GM23338 (cell line): ENCODE measurements at regions not wholly inside any gene's neighbourhood (a gene's known extent, or its start where the extent isn't known, plus 50 kb on each side); places are given as distances from the start of the nearest gene placed in this dataset.
"Not testable (repeated sequence)": the region's sequence is repeated elsewhere in the genome, so short reads cannot be mapped to it uniquely, and the experiment has no call there.

ENCODE experiments used
- ATAC-seq: fragments of 200-7000 bp; cut with Tn5 transposase; 3 replicates; pipeline ENCODE4 v1.9.1; 2020
- DNase-seq: peaks from one replicate; pipeline ENCODE4 v3.0.0-alpha.2; 2015; ENCODE audit warnings: low spot score
- H2AFZ ChIP-seq: fragments of 200-600 bp; sonication (generic); 2 replicates; pipeline ENCODE4 v1.8.0; 2016; ENCODE audit warnings: antibody characterized with exemption, mild to moderate bottlenecking, moderate library complexity
- H3F3A ChIP-seq: fragments of 200-600 bp; sonication (generic); replicated peaks from 2 replicates; pipeline ENCODE4 v1.8.0; 2017; ENCODE audit warnings: antibody characterized with exemption, mixed run types, low read depth
- H3K27ac ChIP-seq: fragments of 200-600 bp; sonication (generic); 2 replicates; pipeline ENCODE4 v1.6.1; 2016; ENCODE audit warnings: low read depth
- H3K27me3 ChIP-seq: fragments of 200-600 bp; sonication (generic); 2 replicates; pipeline ENCODE4 v1.8.0; 2016; ENCODE audit warnings: mild to moderate bottlenecking, mixed run types, moderate library complexity; ENCODE audit not compliant: insufficient read depth
- H3K36me3 ChIP-seq: fragments of 200-600 bp; sonication (generic); 2 replicates; pipeline ENCODE4 v1.8.0; 2016; ENCODE audit warnings: mild to moderate bottlenecking; ENCODE audit not compliant: insufficient read depth
- H3K4me1 ChIP-seq: fragments of 200-600 bp; sonication (generic); 2 replicates; pipeline ENCODE4 v1.8.0; 2016; ENCODE audit warnings: mild to moderate bottlenecking, moderate library complexity; ENCODE audit not compliant: insufficient read depth
- H3K4me2 ChIP-seq: fragments of 200-600 bp; sonication (generic); 2 replicates; pipeline ENCODE4 v1.7.1; 2017; ENCODE audit warnings: mixed run types
- H3K4me3 ChIP-seq: fragments of 200-600 bp; sonication (generic); 2 replicates; pipeline ENCODE4 v1.6.1; 2016; ENCODE audit warnings: mixed run types
- H3K79me2 ChIP-seq: fragments of 200-600 bp; sonication (generic); replicated peaks from 2 replicates; pipeline ENCODE4 v1.8.0; 2017; ENCODE audit warnings: mild to moderate bottlenecking; ENCODE audit not compliant: insufficient read depth
- H3K9me2 ChIP-seq: fragments of 200-600 bp; sonication (generic); 2 replicates; pipeline ENCODE4 v1.8.0; 2017; ENCODE audit not compliant: insufficient read depth
- H4K20me1 ChIP-seq: fragments of 200-600 bp; sonication (generic); replicated peaks from 2 replicates; pipeline ENCODE4 v1.8.0; 2017; ENCODE audit warnings: mild to moderate bottlenecking; ENCODE audit not compliant: insufficient read depth
- H3K27ac Mint-ChIP-seq: 2 replicates; pipeline ENCODE4 v1.8.0; 2020; ENCODE audit warnings: inconsistent platforms, mild to moderate bottlenecking, moderate library complexity, mixed read lengths
- H3K27me3 Mint-ChIP-seq: 3 replicates; pipeline ENCODE4 v1.8.0; 2022; ENCODE audit warnings: low read depth, mild to moderate bottlenecking, moderate library complexity, mixed read lengths, inconsistent platforms; ENCODE audit not compliant: insufficient read depth, poor library complexity
- H3K36me3 Mint-ChIP-seq: 3 replicates; pipeline ENCODE4 v1.8.0; 2021; ENCODE audit warnings: low read depth, mild to moderate bottlenecking, inconsistent platforms, moderate library complexity, mixed read lengths
- H3K4me1 Mint-ChIP-seq: 3 replicates; pipeline ENCODE4 v1.8.0; 2020; ENCODE audit warnings: mild to moderate bottlenecking, inconsistent platforms, mixed read lengths
- H3K4me3 Mint-ChIP-seq: 3 replicates; pipeline ENCODE4 v1.8.0; 2021; ENCODE audit warnings: moderate library complexity, mild to moderate bottlenecking, inconsistent platforms, mixed read lengths
- H3K9me3 Mint-ChIP-seq: 3 replicates; pipeline ENCODE4 v1.8.0; 2020; ENCODE audit warnings: moderate library complexity, mild to moderate bottlenecking, inconsistent platforms, mixed read lengths
- CTCF ChIP-seq, 2 experiments: fragments of 200-600 bp in 1 of 2; sonication (generic) in 1 of 2; conservative IDR thresholded peaks; 2 replicates each; pipeline versions ENCODE4 v1.5.1 to v1.6.1; 2016 to 2017; ENCODE audit warnings: antibody characterized with exemption in 2 of 2, low read depth in 2 of 2, mild to moderate bottlenecking in 2 of 2, moderate library complexity in 1 of 2
- EZH2phosphoT487 ChIP-seq: fragments of 200-600 bp; sonication (generic); IDR thresholded peaks from one replicate; pipeline ENCODE4 v1.8.1; 2018; ENCODE audit warnings: antibody characterized with exemption; ENCODE audit not compliant: unreplicated experiment
- ZNF331 ChIP-seq: fragments of 250-450 bp; sonication (Bioruptor Pico); IDR thresholded peaks from 2 replicates; pipeline ENCODE4 v1.5.0; 2020; ENCODE audit warnings: low read depth, mild to moderate bottlenecking, moderate library complexity
- TF ChIP-seq, protein P1 (sequence below): IDR thresholded peaks from one replicate; pipeline ENCODE4 v1.6.1; 2018; ENCODE audit warnings: antibody characterized with exemption; ENCODE audit not compliant: unreplicated experiment

DNA sequence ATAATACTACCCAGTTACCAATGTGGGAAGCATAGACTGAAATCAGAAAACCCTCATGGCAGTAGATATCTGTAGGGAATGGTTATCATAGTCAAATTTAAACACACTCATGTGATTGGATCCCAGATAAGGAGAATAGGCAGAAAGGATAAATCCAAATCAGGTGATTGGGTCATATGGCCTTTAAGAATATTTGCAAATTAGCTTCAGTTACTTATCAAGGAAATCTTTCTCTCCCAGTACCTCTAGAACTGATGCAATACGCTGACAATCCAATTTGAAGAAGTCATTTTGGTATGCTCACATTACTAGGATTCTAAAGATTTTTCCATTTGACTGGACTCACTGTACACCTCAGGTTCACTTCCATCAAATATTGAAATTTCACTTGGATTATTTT, 87.7 kb upstream of the MNS1 start (continued):
- TF ChIP-seq, protein P1, sequence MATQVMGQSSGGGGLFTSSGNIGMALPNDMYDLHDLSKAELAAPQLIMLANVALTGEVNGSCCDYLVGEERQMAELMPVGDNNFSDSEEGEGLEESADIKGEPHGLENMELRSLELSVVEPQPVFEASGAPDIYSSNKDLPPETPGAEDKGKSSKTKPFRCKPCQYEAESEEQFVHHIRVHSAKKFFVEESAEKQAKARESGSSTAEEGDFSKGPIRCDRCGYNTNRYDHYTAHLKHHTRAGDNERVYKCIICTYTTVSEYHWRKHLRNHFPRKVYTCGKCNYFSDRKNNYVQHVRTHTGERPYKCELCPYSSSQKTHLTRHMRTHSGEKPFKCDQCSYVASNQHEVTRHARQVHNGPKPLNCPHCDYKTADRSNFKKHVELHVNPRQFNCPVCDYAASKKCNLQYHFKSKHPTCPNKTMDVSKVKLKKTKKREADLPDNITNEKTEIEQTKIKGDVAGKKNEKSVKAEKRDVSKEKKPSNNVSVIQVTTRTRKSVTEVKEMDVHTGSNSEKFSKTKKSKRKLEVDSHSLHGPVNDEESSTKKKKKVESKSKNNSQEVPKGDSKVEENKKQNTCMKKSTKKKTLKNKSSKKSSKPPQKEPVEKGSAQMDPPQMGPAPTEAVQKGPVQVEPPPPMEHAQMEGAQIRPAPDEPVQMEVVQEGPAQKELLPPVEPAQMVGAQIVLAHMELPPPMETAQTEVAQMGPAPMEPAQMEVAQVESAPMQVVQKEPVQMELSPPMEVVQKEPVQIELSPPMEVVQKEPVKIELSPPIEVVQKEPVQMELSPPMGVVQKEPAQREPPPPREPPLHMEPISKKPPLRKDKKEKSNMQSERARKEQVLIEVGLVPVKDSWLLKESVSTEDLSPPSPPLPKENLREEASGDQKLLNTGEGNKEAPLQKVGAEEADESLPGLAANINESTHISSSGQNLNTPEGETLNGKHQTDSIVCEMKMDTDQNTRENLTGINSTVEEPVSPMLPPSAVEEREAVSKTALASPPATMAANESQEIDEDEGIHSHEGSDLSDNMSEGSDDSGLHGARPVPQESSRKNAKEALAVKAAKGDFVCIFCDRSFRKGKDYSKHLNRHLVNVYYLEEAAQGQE, result no peak
- TF ChIP-seq EZH2phosphoT487 (no peak), CTCF (conservative IDR thresholded peaks at IDR 0.05; ENCODE audit: low read depth in 2 of 2) (no peak), ZNF331 (CRISPR knock-in tag) (no peak)

DNA sequence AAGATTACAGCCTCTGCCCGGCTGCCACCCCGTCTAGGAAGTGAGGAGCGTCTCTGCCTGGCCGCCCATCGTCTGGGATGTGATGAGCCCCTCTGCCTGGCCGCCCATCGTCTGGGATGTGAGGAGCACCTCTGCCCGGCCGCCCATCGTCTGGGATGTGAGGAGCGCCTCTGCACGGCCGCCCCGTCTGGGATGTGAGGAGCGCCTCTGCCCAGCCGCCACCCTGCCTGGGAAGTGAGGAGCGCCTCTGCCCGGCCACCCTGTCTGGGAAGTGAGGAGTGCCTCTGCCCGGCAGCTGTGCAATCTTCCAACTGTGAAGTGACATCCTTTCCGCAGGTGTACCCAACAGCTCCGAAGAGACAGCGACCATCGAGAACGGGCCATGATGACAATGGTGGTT, 75.6 kb upstream of the MNS1 start:
- not testable (repeated sequence) for H3K9me2 ChIP-seq, H3K79me2 ChIP-seq, H2AFZ ChIP-seq, H3K27me3 Mint-ChIP-seq, H3F3A ChIP-seq, H3K27me3 ChIP-seq, H3K27ac ChIP-seq, H3K4me1 ChIP-seq, H3K36me3 ChIP-seq, H4K20me1 ChIP-seq, H3K4me3 ChIP-seq, DNase-seq, H3K4me1 Mint-ChIP-seq, ATAC-seq, H3K27ac Mint-ChIP-seq, H3K4me3 Mint-ChIP-seq, H3K36me3 Mint-ChIP-seq, H3K4me2 ChIP-seq
- peaks cover 29% of the 10 kb centered on the region; the same call in 2 of the 3 replicates for H3K9me3 Mint-ChIP-seq

DNA sequence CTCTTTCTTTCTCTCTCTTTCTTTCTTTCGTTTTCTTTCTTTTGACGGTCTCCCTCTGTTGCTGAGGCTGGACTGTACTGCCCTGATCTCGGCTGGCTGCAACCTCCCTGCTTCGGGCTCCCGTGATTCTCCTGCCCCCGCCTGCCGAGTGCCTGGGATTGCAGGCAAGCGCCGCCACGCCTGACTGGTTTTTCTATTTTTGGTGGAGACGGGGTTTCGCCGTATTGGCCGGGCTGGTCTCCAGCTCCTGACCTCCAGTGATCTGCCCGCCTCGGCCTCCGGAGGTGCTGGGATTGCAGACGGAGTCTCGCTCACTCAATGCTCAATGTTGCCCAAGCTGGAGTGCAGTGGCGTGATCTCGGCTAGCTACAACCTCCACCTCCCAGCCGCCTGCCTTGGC, 75.2 kb upstream of the MNS1 start:
- not testable (repeated sequence) for ATAC-seq

More for the DNA sequence above, 75.2 kb upstream of the MNS1 start:
- H3K4me3 ChIP-seq, H3K9me2 ChIP-seq, H3K4me2 ChIP-seq, H3K36me3 Mint-ChIP-seq, H3K4me1 ChIP-seq, H3K27ac ChIP-seq, DNase-seq, H3K36me3 ChIP-seq, H3K4me1 Mint-ChIP-seq, H3F3A ChIP-seq, H2AFZ ChIP-seq, H3K27me3 Mint-ChIP-seq, H3K4me3 Mint-ChIP-seq, H3K27me3 ChIP-seq, H3K27ac Mint-ChIP-seq, H3K79me2 ChIP-seq, H4K20me1 ChIP-seq: not testable (repeated sequence)
- peaks cover 29% of the 10 kb centered on the region; the same call in 2 of the 3 replicates for H3K9me3 Mint-ChIP-seq
